Gastroesophageal sphincter (tissue), 3 donors: ENCODE measurements at regions not wholly inside any gene's neighbourhood (a gene's known extent, or its start where the extent isn't known, plus 50 kb on each side); places are given as distances from the start of the nearest gene placed in this dataset.

ENCODE experiments used
- CTCF ChIP-seq, 4 experiments: fragments of 200-600 bp in 2 of 4; fragments of 450-650 bp in 2 of 4; sonication (generic) in 1 of 4; IDR thresholded peaks; one replicate each; pipeline ENCODE4 v1.5.1; 2017 to 2019; ENCODE audit warnings: antibody characterized with exemption in 4 of 4, mild to moderate bottlenecking in 2 of 4, moderate library complexity in 2 of 4
- EP300 ChIP-seq: sonication (generic); formaldehyde crosslinking; IDR thresholded peaks from one replicate; pipeline ENCODE4 v1.6.1; 2017; ENCODE audit warnings: antibody characterized with exemption, mild to moderate bottlenecking
- POLR2A ChIP-seq, 2 donors: fragments of 450-650 bp; IDR thresholded peaks; one replicate each; pipeline ENCODE4 v1.6.1; 2017; ENCODE audit warnings: antibody characterized with exemption in 2 of 2, mild to moderate bottlenecking in 2 of 2, moderate library complexity in 1 of 2
- POLR2AphosphoS5 ChIP-seq: sonication (generic); formaldehyde crosslinking; IDR thresholded peaks from one replicate; pipeline ENCODE4 v1.6.1; 2017; ENCODE audit warnings: antibody characterized with exemption

- TF ChIP-seq POLR2A (IDR thresholded peaks at IDR 0.05) (no peak), CTCF (IDR thresholded peaks at IDR 0.05) (peak in 1 of 4 experiments; percentile 32), POLR2AphosphoS5 (no peak), EP300 (no peak)
Measured at GRCh38 chr6:110039981-110040383, 61.9 kb downstream of the GPR6 start.
